ENCODE measurements at regions not wholly inside any gene's neighbourhood (a gene's known extent, or its start where the extent isn't known, plus 50 kb on each side); places are given as distances from the start of the nearest gene placed in this dataset.
A peak's percentile ranks its signal among the peaks of the same experiment; 100 is the strongest.
"Not testable (repeated sequence)": the region's sequence is repeated elsewhere in the genome, so short reads cannot be mapped to it uniquely, and the experiment has no call there.

DNA sequence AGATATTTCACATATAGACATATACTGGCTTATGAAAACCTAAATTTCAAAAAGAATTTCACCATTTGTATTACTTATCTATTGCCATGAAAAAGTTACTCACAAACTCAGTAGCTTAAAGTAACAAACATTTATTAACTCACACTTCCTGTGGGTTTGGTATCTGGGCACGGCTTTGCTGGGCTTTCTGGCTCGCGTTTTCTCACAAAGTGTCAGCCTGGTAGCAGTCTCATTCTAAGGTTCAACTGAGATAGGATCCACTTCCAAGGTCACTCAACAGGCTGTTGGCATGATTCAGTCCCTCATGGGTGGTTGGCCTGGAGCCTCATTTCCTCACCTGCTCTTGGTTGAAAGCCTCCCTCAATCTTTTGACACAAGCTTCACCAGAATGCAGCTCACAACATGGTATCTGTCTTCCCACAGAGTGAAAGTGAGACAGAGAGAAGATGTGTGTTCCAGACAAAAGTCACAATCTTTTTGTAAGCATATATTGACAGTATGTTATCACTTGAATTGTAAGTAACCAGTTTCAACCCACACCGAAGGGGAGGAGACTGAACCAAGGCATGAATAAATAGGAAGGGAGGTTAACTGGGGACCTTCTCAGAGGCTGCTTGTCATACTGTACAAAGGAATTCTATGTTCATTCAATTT is 1065.8 kb upstream of the SPRY2 start:
- no peak for DNase-seq

DNA sequence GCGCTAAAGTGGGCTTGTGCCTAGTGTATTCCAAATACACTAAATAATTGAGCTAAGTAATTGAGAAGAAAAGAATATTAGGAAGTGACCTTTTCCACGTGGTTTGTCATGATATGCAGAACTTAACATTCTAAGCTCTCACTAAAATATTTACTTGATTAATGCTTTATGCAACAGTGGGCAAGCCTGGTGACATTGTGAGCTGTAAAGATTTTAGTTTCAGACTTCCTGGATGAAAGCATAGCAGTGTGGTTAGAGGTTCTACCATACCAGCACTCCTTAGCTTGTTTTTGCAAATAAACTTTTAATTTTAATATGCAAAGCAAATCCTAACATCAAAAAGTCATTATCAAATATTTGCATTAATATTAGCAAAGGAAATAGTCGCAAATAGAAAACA is 1065.1 kb upstream of the SPRY2 start:
- no peak for DNase-seq

DNA sequence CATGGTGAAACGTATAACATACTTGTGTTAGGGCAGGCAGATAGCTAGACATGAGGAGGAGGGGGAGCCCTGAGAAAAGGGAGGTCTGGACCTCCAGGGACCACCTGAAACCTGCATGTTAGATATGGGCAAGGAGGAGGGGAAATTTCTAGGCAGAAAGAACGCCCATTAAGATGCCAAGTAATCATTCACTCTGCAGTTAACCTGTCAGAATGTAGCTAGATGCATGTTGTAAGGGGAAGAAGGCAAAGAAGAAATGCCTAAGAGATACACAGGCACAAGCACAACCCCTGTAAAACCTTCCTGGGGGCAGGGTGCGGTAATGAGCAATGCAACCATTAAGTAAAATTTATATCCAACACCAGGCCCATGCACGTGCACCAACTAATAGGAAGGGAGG is 1055.3 kb upstream of the SPRY2 start:
- DNase-seq = no peak

DNA sequence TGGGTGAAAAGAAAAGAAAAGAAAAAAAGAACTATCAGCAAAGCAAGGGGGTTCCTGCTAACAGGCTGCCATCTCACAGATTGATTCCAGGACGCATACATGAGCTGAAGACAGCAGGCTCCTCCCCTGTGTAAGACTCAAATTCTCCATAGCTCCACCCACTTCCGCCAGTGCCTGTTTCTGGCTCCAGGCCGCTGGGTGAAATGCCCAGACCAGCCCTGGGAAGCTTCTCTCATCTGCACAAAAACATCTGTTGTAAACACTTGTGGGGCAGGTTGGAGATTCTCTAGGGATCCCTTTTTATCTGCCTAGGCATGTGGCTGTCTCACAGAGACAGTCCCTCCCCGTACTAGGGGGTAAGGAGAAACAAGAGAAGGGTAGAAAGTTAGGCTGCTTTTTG is 1054.4 kb upstream of the SPRY2 start:
- DNase-seq = peak in 1 of 2 experiments; percentile 0

DNA sequence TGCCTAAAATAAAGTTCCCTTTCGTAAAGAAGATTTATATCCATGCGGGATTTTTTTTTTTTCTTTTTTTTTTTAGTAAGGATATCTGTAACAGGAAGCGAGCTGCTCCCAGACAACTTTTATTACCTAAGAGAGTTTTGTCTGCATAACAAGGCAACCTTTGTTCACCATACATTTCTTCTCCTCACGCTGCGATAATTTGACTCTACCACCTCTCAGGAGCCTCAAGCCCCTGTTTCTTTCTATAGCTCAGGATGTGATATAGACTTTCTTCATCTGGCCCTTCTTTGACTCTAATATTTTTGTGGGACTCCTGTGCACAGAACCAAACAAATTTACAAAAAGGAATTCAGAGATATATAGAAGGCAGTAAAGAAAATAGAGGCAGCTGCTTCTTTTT is 1053.7 kb upstream of the SPRY2 start:
- DNase-seq = no peak

DNA sequence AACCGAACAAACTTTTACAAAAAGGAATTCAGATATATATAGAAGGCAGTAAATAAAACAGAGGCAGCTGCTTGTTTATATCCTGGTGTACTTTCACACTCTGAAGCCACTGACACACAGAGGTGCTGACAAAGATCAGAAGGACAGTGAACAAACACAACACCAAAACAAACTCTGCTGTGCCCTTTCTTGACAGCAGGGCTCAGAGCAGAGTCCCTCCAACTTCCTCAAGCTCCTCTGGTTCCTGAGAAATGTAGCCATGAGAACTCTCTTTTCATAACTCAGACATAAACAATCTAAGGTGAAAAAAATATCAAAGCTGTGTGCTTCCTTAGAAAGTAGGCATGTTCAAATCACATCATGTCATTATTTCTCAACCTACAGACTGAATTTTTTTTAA is 1052.8 kb upstream of the SPRY2 start:
- DNase-seq = no peak

DNA sequence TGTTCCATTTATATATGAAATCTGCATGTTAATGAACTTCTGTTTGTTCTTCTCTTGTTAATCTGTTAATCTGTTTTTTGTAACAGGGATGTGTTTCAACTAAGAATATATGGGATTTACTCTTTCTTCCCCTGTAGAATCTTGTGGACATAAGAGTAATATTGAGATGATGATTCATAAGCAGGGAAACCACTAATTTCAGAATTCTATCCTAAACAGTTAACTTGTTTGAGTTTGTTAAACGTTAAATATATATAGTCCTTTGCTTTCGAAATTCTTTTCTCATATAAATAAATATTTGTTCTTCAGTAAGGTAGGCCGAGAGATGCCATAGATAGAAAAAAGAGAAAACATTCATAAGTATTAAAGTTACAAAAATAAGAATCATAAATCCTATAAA is 1052.2 kb upstream of the SPRY2 start:
- DNase-seq = no peak

DNA sequence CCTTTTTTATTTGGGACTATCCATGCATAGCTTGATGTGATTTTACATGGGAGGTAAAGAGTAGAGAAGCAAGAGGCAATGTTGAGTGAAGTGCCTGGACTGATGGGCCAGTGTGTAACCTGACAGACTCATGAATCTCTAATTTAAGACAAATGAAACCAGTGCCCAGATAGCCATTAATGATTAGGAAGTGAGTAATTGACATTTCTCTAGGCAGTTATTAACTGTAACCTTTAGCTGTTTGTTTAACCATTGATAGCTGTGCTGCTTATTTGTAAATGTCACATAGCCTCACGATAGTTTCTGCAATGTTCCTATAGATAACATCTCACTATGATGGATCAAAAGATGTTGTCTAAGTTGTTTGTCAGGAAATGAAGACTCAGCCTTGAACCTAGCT is 1047.5 kb upstream of the SPRY2 start:
- DNase-seq = no peak

DNA sequence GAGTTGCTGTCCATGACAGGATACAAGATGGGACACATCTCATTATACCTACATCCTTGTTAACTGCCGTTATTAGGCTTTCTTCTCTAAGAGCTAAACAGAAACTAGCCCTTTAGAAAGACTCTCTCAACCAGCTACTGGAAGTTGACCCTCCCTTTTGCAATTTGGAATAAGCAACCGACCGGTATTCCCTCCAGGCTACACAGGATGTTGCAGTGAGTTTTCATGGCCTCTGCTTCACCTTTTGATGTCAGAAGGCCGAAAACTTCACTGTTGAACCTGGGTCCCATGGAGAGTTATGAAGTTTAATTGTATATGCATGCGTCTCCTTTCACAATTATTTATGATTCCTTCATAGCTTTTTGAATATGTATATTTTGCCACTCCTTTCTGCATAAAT is 1042.5 kb upstream of the SPRY2 start:
- no peak for DNase-seq

DNA sequence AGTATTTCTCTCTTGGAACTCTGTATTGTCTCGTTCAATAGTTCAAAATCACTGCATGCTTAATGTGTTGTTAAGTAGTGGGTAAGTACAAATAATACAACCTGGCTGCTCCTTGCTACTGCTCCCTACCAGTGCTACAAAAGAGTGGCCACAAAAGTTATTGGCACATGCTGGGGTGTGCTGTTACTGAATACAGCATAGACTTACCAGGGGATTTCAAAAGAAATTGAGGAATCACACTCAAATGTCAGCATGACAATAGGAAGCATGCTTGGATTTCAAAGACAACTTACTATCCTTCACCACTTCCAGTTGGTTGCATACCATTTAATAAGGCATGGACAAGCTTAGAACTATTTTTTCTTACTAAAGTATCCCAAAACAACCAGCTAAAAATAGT is 1041.3 kb upstream of the SPRY2 start:
- DNase-seq = no peak

DNA sequence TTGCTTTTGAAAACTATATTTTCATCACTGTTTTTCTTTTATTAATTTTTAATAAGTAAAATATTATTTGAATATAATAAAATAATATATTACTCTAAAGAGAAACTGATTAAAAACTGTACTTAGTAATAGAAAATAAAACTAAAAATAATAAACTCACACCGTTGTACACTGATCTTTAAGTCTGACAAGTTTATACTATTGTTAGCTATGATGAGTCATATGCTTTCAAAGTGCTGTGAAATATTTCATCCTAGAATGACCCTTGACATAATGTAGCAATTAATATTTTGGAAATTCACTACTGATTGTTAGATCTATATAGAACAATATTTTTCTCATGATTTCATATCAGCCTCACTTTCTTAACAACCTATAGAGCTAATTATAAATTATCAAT is 1040.6 kb upstream of the SPRY2 start:
- no peak for DNase-seq

DNA sequence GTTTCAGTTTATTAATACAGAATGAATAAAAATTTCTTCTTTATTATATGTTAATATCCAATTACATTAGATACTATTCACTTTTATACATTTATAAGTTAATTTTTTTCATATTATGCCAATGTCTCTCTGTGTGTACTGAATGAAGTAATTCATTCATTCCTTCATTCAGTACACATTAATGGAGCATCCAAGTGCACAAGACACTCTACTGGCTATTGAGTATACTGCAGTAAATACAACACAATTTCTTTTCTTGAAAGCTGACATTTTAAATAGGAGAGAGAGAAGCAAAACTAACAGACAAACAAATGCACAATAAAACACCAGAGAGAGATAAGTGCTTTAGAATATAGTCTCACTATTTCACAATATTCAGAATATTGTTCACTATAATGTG is 1038.3 kb upstream of the SPRY2 start:
- no peak for DNase-seq

DNA sequence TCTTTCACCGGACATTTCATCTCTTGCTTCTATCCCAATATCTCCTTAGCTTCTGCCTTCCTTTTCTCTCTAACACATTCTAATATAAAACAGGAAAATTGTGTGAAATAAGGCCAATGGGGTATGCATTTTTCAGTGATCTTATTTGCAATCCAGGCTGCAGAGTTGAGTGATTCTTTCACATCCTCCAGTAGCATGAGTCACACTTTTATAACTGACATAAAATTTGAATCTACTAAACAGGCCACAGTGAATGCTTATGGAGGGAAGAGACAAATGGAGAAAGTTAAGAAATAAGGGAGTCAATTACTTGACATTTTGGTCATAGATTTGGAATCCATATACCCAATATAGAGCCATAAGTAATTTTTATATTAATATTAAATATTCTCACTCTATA is 1037.0 kb upstream of the SPRY2 start:
- DNase-seq = no peak

DNA sequence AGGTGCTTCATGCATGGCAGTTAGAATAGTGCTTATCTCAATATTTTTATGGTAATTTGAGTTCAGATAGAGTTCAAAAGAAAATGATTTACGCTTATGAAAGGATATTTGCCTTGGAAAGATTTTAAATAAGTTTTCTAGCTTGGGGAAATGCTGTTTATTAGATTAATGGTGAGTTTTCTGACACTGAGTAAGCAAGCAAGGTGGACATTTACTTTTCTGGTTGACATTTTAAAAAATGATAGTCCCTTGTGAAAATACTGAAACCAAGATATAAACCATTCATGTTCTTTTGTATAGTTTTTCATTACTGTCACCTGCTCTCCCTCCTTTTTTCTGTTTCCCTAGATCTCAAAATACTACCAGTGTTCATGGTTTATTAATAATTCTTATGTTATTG is 1034.8 kb upstream of the SPRY2 start:
- DNase-seq = no peak

DNA sequence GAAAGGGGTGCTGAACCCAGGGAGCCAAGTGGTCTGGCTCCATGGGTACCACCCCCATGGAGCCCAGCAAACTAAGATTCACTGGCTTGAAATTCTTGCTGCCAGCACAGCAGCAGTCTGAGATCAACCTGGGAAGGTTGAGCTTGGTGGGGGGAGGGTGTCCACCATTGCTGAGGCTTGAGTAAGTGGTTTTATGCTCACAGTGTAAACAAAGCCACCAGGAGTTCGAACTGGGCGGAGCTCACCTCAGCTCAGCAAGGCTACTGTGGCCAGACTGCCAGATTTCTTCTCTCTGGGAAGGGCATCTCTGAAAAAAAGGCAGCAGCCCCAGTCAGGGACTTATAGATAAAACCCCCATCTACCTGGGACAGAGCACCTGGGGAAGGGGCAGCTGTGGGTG is 1021.8 kb upstream of the SPRY2 start:
- not testable (repeated sequence) for DNase-seq

DNA sequence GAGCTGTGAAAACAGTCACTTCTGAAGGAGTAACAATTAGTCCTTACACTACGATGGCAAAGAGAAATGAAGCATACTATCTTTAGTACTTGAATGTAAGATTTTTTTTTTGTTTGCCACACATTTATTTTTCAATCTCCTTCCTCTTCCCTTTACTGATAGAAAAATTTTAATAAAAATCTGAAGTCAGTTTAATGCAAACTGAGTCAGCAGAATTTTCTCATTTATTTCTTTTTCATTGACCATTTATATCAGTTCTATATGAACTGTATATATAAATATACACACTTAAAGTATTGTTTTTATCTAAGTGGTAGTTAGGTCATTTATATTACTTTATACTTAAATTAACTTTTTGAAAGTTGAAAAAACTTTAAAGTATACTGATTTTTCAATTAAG is 1009.1 kb upstream of the SPRY2 start:
- DNase-seq = no peak

DNA sequence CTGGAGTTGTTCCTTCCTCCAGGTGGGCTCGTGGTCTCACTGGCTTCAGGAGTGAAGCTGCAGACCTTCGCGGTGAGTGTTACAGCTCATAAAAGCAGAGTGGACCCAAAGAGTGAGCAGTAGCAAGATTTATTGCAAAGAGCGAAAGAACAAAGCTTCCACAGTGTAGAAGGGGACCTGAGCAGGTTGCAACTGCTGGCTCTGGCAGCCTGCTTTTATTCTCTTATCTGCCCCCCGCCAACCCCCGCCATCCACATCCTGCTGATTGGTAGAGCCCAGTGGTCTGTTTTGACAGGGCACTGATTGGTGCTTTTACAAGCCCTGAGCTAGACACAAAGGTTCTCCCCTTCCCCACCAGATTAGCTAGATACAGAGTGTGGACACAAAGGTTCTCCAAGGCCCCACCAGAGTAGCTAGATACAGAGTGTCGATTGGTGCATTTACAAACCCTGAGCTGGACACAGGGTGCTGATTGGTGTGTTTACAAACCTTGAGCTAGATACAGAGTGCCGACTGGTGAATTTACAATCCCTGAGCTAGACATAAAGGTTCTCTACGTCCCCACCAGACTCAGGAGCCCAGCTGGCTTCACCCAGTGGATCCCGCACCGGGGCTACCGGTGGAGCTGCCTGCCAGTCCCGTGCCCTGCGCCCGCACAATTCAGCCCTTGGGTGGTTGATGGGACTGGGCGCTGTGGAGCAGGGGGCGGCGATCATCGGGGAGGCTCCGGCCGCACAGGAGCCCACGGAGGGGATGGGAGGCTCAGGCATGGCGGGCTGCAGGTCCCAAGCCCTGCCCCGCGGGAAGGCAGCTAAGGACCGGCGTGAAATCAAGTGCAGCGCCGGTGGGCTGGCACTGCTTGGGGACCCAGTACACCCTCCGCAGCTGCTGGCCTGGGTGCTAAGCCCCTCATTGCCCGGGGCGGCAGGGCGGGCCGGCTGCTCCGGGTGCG is 999.5 kb upstream of the SPRY2 start:
- not testable (repeated sequence) for DNase-seq

DNA sequence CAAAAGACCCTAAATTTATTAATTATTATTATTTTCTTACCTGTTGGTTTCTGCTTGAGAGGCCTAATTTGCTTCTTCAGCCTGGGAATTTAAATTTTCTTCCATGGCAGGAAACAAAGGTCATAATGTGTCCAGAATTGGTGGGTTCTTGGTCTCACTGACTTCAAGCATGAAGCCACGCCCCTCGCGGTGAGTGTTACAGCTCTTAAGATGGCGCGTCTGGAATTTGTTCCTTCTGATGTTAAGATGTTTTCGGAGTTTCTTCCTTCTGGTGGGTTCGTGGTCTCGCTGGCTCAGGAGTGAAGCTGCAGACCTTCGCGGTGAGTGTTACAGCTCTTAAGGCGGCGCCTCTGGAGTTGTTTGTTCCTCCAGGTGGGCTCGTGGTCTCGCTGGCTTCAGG is 998.7 kb upstream of the SPRY2 start:
- DNase-seq = not testable (repeated sequence)

DNA sequence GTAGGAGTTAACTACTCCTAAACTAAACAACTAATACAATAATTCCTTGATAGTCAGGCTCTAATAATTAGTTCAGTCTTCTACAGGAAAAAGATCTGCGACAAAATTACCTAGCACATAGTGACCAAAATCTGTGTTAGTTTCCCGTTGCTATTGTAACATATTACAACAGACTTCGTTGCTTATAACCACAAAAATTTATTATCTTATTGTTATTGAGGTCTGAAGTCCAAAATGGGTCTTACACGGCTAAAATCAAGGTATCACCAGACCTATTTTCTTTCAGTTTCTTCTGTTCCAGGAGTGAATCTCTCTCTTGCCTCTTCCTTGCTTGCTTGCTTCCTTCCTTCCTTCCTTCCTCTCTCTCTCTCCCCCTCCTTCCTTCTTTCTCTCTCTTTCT is 993.6 kb upstream of the SPRY2 start:
- DNase-seq = no peak

DNA sequence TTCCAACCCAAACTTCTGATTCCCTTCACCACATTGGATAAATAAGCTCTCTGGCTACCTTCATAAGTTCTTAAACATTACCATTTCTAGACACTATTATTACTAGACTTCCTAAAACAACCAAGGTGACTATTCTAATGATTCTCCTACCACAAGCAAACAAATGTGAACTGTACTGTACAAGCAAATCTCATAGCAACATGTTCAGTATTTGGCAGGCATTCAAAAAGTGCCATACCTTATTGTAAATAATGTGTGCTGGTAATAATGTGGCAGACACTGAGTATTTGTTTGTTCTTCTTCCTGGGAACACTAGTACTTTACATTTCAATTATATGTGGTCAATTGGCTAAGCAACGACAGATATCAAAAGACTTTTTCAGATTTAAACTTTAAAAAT is 986.0 kb upstream of the SPRY2 start:
- DNase-seq = no peak

DNA sequence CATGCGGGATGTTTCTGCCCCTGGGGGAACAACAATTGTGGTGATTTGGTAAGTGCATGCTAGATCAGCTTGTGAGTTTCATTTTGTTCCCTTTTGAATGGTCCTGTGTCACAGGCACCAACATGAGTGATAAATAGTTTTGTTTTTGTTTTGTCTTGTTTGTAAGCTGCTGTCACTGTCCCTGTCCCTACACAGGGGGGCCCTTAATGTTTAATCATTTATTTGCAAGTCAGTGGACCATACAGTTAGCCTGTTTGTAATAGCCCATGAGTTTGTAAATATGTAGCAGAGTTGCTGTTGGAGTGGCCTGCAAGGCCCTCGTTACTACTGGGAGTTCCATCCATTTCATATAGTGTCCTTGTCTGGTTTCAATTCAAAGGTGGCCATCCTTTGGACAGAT is 979.6 kb upstream of the SPRY2 start:
- DNase-seq = no peak

DNA sequence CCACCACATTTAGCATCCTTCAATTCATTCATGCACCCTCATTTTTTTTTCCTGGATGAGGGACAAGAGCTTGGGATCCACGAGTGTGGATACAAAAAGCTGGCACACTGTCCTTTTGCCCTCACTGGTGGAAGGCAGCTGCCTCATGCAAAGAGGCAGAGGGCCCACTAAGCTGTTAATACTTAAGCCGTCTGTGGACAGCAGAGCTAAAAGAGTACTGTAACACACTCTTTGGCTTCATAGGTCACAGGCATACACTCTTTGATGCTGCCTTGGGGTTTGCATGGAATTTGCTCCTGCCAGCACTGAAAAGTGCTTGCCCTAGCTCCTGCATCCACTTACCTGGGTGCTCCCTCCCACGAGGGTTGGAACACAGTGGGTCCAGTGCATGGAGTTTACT is 978.4 kb upstream of the SPRY2 start:
- no peak for DNase-seq

DNA sequence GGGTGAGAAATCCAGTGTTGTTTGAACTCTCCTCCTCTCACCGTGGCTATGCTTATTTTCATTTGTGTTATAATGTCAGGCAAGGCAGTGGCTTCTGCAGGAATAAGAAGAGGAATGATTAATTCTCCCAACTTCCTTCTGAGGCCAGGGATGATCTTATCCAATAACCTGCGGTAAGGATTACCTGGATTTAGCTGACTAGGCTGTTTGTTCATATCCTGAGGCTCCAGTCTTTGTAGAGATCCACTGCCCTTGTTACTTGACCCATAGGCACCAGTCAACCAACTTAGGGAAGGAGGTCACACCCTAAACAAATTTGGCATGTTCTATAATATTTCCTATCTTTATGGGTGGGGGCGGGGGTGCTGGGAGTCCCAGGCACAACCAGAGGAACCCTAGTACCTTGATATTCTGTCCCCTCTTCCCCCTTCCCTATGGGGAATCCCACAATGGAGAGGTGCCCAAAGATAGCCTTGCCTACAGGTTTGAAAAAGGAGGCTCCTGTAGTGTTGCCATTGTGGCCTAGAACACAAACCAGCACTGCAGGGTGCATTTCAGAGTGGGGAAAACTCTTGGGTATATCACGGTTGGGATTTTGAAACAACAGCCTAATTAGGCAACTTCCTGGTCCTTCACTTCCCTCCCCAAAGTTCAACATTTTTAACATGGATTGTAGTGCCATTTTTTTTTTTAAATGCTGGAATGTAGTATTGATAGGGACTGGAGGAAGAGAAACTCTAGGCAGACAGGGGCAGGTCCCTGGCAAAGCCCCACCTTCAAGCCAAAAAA is 977.5 kb upstream of the SPRY2 start:
- DNase-seq = no peak

DNA sequence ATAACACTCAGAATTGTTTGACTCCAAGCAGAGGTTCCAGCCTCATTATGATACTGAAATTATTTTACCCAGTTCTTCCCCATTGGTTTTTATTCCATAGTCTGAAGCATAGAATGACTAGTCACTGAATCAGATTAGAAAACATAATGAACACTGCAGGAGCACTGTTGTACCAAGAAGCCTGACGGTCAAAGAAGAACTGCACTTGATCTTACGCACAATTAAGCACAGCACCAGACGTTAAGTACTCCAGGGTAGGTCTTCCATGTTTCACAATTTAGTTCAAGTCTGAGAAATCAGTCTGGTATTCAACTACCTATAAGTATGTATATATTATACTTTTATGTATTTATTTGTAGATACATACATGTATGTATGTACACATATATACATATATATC is 973.5 kb upstream of the SPRY2 start:
- DNase-seq = no peak
